ENCODE measurements at regions not wholly inside any gene's neighbourhood (a gene's known extent, or its start where the extent isn't known, plus 50 kb on each side); places are given as distances from the start of the nearest gene placed in this dataset.

DNA sequence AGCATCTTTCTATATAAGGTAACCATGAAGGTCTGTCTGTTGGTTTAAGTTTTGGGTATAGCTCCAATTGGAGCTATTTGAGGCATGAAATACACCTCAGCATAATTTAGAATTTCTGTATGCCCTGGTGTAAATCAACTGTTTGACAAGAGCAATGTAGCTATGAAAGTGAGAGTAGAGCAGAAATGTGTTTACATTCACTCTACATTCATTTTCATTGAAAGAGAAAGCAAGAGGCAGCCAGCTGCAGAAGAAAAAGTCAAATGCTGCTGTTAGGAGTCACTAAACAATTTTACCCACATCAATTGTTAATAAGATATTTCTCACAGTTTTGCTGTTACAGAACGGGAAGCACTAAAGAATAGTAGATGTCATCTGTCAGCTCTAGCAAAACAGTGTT is 252.5 kb downstream of the SLC6A15 start:
- no peak for DNase-seq

GRCh38 chr12:84658877-84659276 is 253.7 kb downstream of the SLC6A15 start:
- no peak for DNase-seq

DNA sequence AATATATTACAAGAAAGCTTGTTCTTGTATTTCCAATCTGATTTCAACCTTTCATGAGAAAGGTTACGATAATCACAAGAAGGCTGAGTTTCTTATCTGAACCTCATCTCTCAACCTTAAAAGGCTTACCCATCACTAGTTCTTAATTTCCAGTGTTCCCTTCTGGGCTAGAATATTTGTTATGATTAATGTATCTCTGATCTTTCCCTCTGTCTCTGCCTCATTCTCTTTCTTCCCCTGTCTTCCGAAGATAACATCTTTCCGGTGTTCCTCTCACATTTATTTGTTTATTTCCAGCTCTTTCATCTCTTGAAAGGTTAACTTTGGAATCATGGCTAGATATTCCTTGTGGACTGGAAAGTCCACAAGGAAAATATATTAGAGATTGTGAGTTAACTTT is 255.9 kb downstream of the SLC6A15 start:
- no peak for DNase-seq

DNA sequence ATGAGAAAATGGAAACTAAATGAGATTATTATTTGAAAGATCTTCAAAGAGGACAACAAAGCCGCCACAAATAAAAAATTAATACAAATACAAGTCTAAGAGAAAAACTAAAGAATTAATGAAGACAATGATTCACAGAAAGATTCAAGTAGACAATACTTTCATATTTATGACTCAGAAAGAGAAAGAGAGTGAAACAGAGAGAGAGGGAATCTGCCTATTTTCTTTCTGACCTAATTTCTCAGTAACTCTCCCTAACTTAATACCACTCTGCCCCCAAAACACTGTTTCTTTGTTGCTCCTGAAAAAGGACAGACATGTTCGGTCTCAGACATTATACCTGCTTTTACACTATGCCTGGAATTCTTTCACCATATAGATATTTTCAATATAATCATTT is 259.1 kb downstream of the SLC6A15 start:
- DNase-seq, result no peak

GRCh38 chr12:84648425-84648824 is 264.2 kb downstream of the SLC6A15 start:
- DNase-seq, result no peak

DNA sequence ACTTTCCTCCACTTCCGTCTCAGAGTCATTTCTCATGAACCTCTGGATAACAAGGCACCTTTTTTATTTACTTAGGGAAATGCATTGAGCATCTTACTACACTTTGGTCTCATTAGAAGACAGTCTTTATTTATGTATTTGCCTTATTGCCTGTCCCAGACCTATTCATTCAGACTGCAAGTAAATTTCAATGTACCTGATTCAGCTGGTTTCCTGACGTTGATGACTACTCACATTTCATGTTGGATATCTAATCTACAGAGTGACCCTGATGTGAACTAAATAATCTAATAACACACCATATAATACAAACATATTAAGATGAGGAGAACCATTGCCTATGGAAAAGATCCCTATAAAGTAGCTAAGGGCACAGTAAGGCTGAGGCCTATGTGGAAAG is 267.7 kb downstream of the SLC6A15 start:
- DNase-seq, result no peak

DNA sequence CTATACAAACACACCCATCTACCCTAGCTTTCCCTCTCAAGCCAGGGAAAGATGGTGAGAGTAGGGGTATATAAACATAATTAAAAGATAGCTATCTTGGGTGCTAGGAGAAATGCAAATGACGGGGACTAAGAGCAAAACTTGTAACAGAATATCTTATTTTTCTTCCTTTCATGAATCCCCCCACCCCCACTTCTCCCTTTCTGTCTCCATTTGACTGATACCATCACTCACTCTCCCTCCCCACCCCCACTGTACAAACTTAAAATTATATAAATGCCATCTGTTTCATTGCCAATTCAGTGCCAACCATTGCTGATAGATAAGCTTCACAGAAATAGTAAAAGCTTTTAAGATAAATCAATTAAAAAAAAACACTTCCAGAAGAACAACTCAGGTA is 268.6 kb downstream of the SLC6A15 start:
- no peak for DNase-seq

DNA sequence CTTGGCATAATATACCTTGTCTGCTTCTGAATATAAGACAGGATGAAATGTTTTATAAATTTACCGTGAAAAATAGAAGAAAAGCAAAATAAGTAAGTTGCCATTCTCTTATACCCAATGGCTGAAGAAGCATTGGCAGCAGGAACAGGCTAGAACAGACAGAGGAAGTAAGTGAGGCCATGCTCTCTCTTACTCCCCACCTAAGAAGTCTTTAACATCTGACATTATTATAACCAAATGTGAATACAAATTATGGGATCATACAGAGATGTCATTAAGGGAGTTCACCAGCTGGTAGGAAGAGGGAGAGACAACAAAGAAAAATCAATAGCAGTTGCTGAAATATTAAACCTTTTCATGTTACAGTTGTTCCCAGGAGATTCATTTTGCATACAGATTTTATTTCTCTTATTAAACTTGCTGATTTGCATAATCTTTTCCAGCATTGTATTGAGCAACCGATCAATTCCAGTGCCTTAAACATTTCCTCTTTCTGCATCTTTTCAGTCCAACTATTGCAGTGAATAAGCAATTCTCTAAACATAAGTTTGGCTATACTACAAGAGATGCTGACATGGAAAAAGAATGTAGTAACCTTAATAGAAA is 270.6 kb downstream of the SLC6A15 start:
- no peak for DNase-seq

GRCh38 chr12:84638811-84639368 is 273.7 kb downstream of the SLC6A15 start:
- DNase-seq, result no peak

- no peak for DNase-seq
Observed at GRCh38 chr12:84637926-84638325, 274.7 kb downstream of the SLC6A15 start.

DNA sequence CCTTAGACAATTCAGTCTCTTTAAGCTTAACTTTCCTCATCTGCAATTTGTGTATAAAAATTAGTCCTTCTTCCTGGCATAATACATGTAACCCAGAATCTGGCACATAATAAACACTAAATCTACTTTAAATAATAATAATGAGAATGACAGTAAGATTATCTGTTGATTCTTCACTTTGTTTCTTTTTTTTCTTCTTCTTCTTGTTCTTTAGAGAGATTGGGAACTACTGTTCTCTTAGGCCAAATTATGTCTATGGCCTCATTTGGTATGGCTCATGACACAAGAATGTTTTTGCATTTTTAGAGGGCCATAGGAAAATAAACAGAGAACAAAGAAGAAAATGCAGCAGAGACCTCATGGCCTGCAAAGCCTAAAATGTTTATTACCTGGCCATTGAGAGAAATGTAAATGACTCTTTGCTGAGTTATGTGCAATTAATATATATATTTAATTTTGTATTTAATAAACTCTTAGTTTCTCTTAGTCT is 275.8 kb downstream of the SLC6A15 start:
- no peak for DNase-seq

- DNase-seq, result no peak
Observed at GRCh38 chr12:84634526-84634925, 278.1 kb downstream of the SLC6A15 start.

DNA sequence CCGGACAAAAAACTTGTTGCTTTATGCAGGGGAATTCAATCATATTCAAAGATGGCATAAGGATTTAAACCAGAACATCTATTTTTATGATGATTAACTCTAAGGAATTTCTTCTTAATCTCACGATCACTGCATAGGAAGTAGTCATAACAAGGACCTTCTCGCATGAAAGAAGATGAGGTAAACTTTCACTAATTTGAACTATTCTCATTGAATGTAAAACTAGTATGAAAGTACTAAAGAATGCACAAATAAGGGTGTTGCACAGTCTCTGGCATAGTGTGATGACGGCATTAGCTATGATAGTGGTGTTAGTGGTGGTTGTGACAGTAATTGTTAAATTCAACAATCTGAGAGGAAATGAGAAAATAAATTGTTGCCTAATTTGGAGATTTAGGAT is 280.0 kb downstream of the SLC6A15 start:
- DNase-seq, result no peak

DNA sequence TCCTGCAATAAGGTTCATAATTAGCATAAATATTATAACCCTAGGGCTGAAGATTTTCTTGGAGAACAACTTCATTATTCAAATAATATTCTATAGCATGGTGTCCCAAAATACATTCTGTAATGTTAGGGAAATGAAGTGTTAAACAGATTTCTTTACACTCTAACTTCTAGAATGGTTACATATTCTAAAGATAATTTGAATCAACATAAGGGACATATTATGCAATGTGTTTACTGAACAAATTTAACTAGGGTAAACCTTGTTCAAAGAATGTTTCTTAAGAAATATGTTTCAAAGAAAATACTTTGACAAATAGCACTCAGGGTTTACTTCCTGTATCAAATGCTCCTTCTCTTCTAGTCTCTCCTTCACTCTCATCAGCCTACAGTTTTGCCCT is 281.6 kb downstream of the SLC6A15 start:
- DNase-seq, result no peak

GRCh38 chr12:84627593-84627992 is 285.0 kb downstream of the SLC6A15 start:
- DNase-seq, result no peak

DNA sequence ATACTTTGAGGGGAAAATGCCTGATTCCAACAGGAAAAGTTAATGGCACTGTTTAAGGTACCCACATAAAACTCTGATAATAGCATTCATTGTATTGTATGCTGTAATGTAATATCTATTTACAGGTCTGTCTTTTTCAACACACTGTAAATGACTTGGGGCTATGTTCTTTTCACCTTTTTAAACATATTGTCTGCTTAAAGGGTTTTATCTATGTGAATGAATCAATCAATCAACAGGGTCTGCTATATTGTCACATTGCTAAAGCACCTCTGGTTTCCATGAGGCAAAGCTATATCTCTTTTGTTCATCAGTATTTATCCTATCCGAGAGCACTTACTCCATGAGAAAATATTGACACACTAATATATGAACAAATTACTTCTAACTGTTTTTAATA is 288.0 kb downstream of the SLC6A15 start:
- no peak for DNase-seq

DNA sequence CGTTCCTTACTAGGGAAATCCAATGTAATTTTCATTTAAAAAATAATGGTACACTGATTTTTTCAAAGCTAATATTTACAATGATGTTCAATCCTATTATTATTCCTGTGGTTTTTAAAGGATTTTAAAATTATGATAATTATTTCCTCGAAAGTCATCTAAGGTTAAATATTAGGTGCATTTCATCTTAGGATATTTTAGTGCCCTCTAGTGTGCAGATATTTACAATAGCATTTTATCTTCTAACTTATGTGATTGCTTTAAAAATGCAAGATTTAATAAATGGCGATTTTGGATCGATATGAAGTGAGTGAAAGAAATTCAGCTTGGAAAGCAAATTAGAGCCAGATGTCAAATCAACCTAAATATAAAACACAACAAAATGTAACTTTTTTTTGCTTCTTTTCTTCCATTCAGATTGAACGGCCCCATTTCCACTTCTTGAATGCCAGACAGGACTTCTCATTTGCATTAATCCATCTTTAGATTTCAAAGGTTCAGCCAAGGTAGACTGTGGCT is 293.5 kb downstream of the SLC6A15 start:
- no peak for DNase-seq

DNA sequence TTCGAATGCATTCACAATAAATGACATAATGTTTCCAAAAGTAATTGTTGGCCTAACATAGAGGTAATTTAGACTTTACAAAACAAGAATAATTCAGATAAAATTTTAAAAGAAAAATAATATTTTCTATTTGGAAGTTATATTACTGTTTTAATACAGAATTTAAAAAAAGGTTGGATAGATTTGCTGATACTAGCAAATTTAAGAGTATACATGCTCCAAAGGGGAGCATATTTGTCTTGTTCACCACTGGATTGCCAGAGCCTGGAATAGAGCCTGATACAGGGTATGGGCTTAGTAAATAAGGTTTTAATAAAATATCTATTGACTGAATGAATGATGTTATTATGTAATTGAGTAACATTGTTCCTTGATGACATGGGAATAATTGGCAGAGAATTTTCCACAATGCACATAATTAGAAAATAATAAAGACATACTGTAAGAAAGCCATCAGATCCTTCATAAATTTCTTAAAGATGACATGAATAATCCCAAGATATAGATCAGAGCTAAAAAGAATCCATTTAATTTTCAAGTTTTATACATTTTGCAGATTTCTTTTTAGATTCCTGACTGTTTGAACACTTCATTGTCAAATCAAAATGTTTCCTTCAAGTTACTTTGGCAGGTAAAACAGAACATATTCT is 305.3 kb downstream of the SLC6A15 start:
- DNase-seq, result no peak

- no peak for DNase-seq
Observed at GRCh38 chr12:84605983-84606382, 306.6 kb downstream of the SLC6A15 start.

- no peak for DNase-seq
Observed at GRCh38 chr12:84604551-84604950, 308.0 kb downstream of the SLC6A15 start.

GRCh38 chr12:84603484-84604248 is 308.9 kb downstream of the SLC6A15 start:
- DNase-seq, result no peak

- no peak for DNase-seq
Observed at GRCh38 chr12:84601483-84601882, 311.1 kb downstream of the SLC6A15 start.

DNA sequence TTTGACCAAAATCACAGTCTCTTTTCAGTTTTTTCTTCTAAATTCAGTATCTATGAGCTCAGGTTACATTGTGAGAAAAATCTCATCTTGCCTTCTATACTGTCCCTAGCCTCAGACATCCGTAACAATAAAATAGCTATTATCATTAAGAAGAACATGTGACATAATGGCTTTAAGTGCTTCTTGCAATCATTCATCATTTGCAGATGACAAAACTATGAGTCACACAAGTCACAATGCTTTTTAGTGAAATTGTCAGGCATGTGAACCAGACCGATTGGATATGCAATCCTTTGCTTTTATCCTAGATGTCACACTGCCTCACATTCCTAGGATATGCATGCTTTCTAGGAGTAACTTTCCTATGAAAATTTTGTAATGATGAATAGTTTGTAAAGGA is 313.1 kb downstream of the SLC6A15 start:
- DNase-seq, result no peak

DNA sequence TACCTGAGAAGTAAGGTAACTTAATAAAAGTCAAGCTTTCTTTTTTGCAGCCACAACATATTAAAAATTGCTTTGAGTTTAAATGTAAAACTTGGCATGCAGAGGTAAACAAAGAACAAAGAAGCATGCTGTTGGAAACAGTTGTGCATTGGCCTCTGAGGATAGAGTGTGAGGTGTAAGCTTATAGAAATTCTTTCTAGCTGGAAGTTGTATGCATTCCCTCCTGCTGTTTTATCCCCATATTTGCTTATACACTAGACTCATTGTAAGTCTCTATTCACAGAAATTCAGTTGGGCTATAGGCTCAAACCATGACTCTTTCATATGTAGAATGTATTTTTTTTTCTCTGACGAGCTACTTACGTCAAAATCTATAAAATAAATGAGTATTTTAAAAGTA is 316.3 kb downstream of the SLC6A15 start:
- DNase-seq, result no peak

Measured in CD4-positive, alpha-beta T cell treated with Interleukin-4 for 1 hour (primary cell).